Mucosa of gallbladder (tissue), 1 donor: ENCODE measurements at regions not wholly inside any gene's neighbourhood (a gene's known extent, or its start where the extent isn't known, plus 50 kb on each side); places are given as distances from the start of the nearest gene placed in this dataset.
"Not testable (repeated sequence)": the region's sequence is repeated elsewhere in the genome, so short reads cannot be mapped to it uniquely, and the experiment has no call there.

ENCODE experiments used
- DNase-seq: peaks from one replicate; pipeline ENCODE4 v3.0.0-alpha.2; 2020; ENCODE audit warnings: low spot score
- donor health status: DM: no; HTN: no; CAD: no.

- DNase-seq, result no peak
Measured at GRCh38 chr13:28573595-28574373, 78.9 kb upstream of the FLT1 start.

GRCh38 chr13:28572871-28573270 is 77.9 kb upstream of the FLT1 start:
- no peak for DNase-seq

- DNase-seq, result not testable (repeated sequence)
Measured at GRCh38 chr13:28570356-28570755, 75.4 kb upstream of the FLT1 start.

- DNase-seq, result no peak
Measured at GRCh38 chr13:28569886-28570285, 75.0 kb upstream of the FLT1 start.

- DNase-seq, result peak; percentile 39
Measured at GRCh38 chr13:28568286-28568685, 73.4 kb upstream of the FLT1 start.

- no peak for DNase-seq
Measured at GRCh38 chr13:28566891-28567290, 72.0 kb upstream of the FLT1 start.

- DNase-seq, result no peak
Measured at GRCh38 chr13:28566283-28566682, 71.4 kb upstream of the FLT1 start.

GRCh38 chr13:28564030-28564429 is 69.1 kb upstream of the FLT1 start:
- peak; percentile 83 for DNase-seq

- DNase-seq, result no peak
Measured at GRCh38 chr13:28563609-28564008, 68.7 kb upstream of the FLT1 start.

- no peak for DNase-seq
Measured at GRCh38 chr13:28560612-28561011, 65.7 kb upstream of the FLT1 start.

GRCh38 chr13:28559636-28560259 is 64.8 kb upstream of the FLT1 start:
- no peak for DNase-seq

GRCh38 chr13:28558567-28558966 is 63.6 kb upstream of the FLT1 start:
- no peak for DNase-seq

GRCh38 chr13:28557725-28558520 is 63.0 kb upstream of the FLT1 start:
- no peak for DNase-seq

- no peak for DNase-seq
Measured at GRCh38 chr13:28555096-28555495, 60.2 kb upstream of the FLT1 start.

- no peak for DNase-seq
Measured at GRCh38 chr13:28553971-28554370, 59.0 kb upstream of the FLT1 start.

GRCh38 chr13:28552288-28552687 is 57.4 kb upstream of the FLT1 start:
- no peak for DNase-seq

GRCh38 chr13:28551498-28551895 is 56.6 kb upstream of the FLT1 start:
- no peak for DNase-seq

GRCh38 chr13:28550721-28551497 is 56.0 kb upstream of the FLT1 start:
- no peak for DNase-seq

- no peak for DNase-seq
Measured at GRCh38 chr13:28550091-28550490, 55.2 kb upstream of the FLT1 start.

GRCh38 chr13:28548872-28549271 is 53.9 kb upstream of the FLT1 start:
- DNase-seq, result no peak

- no peak for DNase-seq
Measured at GRCh38 chr13:28548468-28548867, 53.5 kb upstream of the FLT1 start.
